ENCODE measurements at regions not wholly inside any gene's neighbourhood (a gene's known extent, or its start where the extent isn't known, plus 50 kb on each side); places are given as distances from the start of the nearest gene placed in this dataset.

DNA sequence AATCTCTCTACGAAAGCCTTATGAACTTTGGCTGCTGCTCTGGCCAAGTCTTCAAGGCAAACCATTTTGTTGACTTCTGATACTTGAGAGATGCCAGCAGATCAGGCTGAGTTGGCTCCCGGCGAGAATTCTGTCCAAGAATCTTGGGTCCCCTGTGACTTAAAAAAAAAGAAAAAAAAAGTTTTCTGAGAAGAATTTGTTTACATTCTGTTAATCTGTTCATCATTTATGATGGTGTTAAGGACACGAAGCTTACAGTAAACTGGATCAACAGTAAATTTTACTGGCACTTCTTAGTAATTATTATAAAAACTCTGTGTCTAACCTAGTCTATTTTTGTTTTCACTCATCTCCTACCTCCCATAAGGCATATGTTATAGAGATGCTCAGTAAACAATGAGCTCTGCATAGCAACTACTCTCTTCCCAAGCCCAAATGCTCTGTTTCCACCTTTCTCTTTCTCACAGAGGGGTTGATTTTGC, 320.9 kb upstream of the RASGRP1 start:
- peaks cover 0 to 55% (median 27%) of the 10 kb centered on the region in 4 donors for H3K4me1 ChIP-seq
- no peak for DNase-seq
- H3K27ac ChIP-seq, result no peak overlapping the region
- TF ChIP-seq, protein P1, sequence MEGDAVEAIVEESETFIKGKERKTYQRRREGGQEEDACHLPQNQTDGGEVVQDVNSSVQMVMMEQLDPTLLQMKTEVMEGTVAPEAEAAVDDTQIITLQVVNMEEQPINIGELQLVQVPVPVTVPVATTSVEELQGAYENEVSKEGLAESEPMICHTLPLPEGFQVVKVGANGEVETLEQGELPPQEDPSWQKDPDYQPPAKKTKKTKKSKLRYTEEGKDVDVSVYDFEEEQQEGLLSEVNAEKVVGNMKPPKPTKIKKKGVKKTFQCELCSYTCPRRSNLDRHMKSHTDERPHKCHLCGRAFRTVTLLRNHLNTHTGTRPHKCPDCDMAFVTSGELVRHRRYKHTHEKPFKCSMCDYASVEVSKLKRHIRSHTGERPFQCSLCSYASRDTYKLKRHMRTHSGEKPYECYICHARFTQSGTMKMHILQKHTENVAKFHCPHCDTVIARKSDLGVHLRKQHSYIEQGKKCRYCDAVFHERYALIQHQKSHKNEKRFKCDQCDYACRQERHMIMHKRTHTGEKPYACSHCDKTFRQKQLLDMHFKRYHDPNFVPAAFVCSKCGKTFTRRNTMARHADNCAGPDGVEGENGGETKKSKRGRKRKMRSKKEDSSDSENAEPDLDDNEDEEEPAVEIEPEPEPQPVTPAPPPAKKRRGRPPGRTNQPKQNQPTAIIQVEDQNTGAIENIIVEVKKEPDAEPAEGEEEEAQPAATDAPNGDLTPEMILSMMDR (IDR thresholded peaks at IDR 0.05), result no peak
- intact Hi-C loops (cut with DNase I; ENCODE audit: low total_unique reads), result no loop called here
- no peaks in the 10 kb centered on the region for H3K9me3 ChIP-seq
- H3K4me3 ChIP-seq, result no peak overlapping the region
- no peaks in the 10 kb centered on the region for H3K36me3 ChIP-seq
- H3K27me3 ChIP-seq, result no peaks in the 10 kb centered on the region

DNA sequence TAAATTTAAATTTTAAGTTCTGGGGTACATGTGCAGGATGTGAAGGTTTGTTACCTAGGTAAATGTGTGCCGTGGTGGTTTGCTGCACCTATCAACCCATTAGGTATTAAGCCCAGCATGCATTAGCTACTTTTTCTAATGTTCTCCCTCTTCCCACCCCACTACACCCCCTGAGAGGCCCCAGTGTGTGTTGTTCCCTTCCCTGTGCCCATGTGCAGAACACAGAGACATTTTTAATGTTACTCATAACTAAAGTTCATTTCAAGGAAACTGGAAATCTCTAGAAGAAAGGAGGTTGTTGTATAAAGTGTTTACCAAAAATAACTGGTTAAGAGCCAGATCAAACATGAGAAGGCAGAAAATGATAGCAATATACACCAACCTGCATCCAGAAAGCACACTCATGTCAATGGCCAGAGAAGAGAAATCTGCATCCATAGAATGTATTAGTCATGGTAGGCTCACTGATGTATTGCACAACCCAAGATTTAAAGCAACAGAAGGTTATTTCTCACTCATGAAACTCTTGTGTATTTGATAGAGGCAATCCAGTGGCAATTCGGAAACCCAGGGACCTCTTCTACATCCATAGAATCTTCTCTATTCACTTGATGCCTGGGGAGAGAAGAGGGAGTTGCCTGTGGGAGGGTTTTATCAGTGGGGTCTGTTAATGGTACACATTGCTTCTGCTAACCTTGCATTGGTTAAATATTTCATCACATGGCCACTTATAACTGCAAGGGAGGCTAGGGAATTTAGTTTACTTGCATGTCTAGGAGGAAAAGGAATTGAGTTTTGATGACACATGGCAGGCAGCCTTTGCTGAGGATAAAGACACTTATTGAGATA, 321.9 kb upstream of the RASGRP1 start:
- Histone ChIP-seq H3K27me3 (no peaks in the 10 kb centered on the region), H3K4me1 (peaks cover 0 to 51% (median 26%) of the 10 kb centered on the region in 4 donors), H3K4me3 (no peak overlapping the region), H3K9me3 (no peaks in the 10 kb centered on the region), H3K27ac (no peak overlapping the region), H3K36me3 (no peaks in the 10 kb centered on the region)
- TF ChIP-seq, protein P1 (IDR thresholded peaks at IDR 0.05), result no peak
- DNase-seq, result no peak
- intact Hi-C loops (cut with DNase I; ENCODE audit: low total_unique reads), result no loop called here

DNA sequence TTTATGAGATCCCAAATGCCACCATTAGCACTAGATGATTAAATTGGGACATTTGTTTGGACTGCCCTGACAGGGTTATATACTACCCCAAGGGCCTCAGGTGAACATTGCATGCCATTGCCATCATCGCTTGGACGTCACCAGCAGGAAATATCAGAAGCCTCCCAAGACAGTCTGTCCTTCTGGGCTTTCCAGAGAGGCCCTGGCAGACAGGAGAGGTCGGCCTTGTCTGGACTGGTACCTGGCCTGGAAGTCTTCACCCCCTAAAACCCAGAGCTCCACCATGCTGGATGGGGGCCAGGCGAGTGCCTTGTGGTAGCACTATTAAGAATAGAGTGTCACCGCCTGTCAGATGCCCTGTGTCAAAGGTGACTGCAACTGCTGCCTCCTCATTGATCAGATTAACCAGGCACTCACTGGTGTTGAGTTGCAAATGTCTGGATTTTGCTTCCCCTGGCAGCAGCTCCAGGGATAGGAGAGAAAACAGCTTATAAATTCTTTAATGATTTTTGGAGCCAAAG, 324.1 kb upstream of the RASGRP1 start:
- intact Hi-C loops (cut with DNase I; ENCODE audit: low total_unique reads), result no loop called here
- Histone ChIP-seq H3K9me3 (no peaks in the 10 kb centered on the region), H3K4me1 (peaks cover 0 to 41% (median 29%) of the 10 kb centered on the region in 4 donors), H3K4me3 (no peak overlapping the region), H3K36me3 (no peaks in the 10 kb centered on the region), H3K27me3 (no peaks in the 10 kb centered on the region), H3K27ac (no peak overlapping the region)
- TF ChIP-seq, protein P1 (IDR thresholded peaks at IDR 0.05), result no peak
- DNase-seq, result no peak

DNA sequence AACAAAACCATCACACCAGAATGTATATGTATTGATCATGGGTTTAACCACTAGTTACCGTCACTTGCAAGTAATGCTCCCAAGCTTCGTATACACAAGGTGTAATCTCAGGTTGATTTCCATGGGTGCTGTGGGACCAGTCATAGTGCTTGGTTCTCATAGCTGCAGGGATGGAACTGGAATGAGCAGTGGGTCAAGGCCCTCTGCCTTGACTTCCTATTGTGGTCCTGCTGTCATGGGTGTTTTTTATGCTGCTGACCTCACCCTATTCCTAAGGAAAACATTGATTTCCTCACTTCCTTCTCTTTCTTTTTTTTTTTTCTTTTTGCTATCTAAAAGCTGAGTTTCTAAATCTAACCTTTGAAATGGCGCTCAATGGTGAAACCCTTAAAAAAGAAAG, 325.6 kb upstream of the RASGRP1 start:
- intact Hi-C loops (cut with DNase I; ENCODE audit: low total_unique reads), result no loop called here
- no peaks in the 10 kb centered on the region for H3K27me3 ChIP-seq
- H3K4me3 ChIP-seq, result no peak overlapping the region
- H3K9me3 ChIP-seq, result no peaks in the 10 kb centered on the region
- no peaks in the 10 kb centered on the region for H3K36me3 ChIP-seq
- TF ChIP-seq, protein P1 (IDR thresholded peaks at IDR 0.05), result no peak
- H3K4me1 ChIP-seq, result peaks cover 0 to 46% (median 28%) of the 10 kb centered on the region in 4 donors
- no peak overlapping the region for H3K27ac ChIP-seq
- no peak for DNase-seq

DNA sequence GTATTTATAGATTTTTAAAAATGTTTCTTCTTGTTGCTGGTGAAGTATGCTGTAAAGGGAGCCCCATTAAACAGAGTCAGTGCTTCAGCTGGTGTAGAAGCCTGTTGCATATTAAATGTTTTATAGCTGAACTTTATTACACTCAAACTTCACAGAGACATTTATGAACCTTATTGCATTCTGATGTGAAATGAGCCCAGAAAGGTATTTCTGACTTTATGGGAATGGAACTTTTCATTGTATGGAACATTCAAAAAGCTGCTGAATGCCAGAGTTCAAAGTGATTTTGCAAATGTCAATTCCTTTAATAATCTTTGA, 329.3 kb upstream of the RASGRP1 start:
- Histone ChIP-seq H3K4me3 (no peak overlapping the region), H3K36me3 (no peaks in the 10 kb centered on the region), H3K27me3 (no peaks in the 10 kb centered on the region), H3K9me3 (no peaks in the 10 kb centered on the region), H3K4me1 (peaks cover 0 to 27% (median 14%) of the 10 kb centered on the region in 4 donors), H3K27ac (no peak overlapping the region)
- TF ChIP-seq, protein P1 (IDR thresholded peaks at IDR 0.05), result no peak
- intact Hi-C loops (cut with DNase I; ENCODE audit: low total_unique reads), result no loop called here
- DNase-seq, result no peak
